MM.1S (cell line): ENCODE measurements at regions not wholly inside any gene's neighbourhood (a gene's known extent, or its start where the extent isn't known, plus 50 kb on each side); places are given as distances from the start of the nearest gene placed in this dataset.
A peak's percentile ranks its signal among the peaks of the same experiment; 100 is the strongest.

Experiments used
- EZH2 ChIP-seq: fragments of 300-600 bp; sonication (generic); optimal IDR thresholded peaks from 2 replicates; pipeline ENCODE3; 2017; ENCODE audit warnings: low read depth, mild to moderate bottlenecking, antibody characterized with exemption, low read length, mixed read lengths
- TF ChIP-seq, protein P1 (sequence below): fragments of 300-600 bp; sonication (generic); IDR thresholded peaks from 2 replicates; pipeline ENCODE4 v1.5.1; 2016; ENCODE audit warnings: antibody characterized with exemption, low read length, mixed read lengths

DNA sequence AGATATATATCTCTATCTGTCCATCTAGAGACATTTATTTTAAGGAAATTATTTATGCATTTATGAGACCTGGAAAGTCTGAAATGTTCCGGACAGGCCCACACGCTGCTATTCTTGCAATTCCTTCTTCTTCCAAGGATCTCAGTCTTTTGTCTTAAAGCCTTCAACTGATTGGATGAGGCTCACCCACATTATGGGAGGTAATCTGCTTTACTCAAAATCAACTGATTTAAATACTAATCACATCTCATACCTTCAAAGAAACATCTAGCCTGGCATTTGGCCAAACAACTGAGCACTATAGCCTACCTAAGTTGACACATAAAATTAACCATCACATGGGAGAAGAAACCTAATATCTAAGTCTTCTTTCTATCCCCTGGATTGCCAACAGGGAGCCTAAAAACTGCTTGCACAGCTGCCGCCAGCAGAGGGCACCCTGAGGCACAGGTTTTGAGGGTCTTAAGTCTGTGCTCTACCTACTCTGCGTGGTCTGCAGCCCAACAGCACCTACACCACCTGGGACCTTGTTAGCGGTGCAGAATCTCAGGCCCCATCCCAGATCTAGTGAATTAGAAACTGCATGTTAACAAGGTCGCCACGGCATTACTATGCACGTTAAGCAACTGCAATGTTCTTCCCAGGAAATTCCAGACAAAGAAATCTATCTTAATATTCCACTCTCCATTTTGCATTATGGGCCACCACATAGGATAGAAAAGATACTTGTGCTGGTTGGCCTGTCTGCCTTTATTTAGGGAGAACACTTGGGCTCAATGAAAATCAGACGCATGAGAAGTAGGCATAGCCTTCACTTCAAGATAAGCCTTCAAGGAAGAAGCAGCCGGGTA, 249.7 kb downstream of the FOXG1 start:
- TF ChIP-seq EZH2, result no peak
- TF ChIP-seq, protein P1, sequence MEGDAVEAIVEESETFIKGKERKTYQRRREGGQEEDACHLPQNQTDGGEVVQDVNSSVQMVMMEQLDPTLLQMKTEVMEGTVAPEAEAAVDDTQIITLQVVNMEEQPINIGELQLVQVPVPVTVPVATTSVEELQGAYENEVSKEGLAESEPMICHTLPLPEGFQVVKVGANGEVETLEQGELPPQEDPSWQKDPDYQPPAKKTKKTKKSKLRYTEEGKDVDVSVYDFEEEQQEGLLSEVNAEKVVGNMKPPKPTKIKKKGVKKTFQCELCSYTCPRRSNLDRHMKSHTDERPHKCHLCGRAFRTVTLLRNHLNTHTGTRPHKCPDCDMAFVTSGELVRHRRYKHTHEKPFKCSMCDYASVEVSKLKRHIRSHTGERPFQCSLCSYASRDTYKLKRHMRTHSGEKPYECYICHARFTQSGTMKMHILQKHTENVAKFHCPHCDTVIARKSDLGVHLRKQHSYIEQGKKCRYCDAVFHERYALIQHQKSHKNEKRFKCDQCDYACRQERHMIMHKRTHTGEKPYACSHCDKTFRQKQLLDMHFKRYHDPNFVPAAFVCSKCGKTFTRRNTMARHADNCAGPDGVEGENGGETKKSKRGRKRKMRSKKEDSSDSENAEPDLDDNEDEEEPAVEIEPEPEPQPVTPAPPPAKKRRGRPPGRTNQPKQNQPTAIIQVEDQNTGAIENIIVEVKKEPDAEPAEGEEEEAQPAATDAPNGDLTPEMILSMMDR, result peak; percentile 66
